ENCODE measurements at regions not wholly inside any gene's neighbourhood (a gene's known extent, or its start where the extent isn't known, plus 50 kb on each side); places are given as distances from the start of the nearest gene placed in this dataset.

DNA sequence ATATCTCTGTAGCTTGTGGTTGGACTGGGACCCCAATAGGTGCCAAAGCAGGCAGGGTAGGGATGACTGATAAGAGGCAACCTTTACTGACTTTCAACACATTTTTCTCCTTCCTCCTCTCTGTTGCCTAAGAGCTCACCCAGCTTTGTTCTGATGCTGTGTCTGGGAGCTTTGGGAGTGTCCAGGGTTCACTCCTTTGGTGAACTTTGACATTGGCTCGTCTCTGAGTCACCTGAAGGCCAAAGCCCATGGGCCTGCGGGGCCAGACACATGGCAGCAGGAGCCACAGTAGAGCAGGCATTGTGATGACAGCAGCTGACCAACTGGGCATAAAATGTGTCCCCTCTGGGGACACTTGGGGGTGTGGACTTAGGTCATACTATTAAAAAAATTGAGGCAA is 99.5 kb upstream of the ZNF644 start:
- Histone ChIP-seq H3K4me3 (ENCODE audit: low read depth, low read length) (no peak overlapping the region), H3K36me3 (no peaks in the 10 kb centered on the region), H3K9me3 (no peaks in the 10 kb centered on the region), H3K4me1 (no peaks in the 10 kb centered on the region), H3K27me3 (no peaks in the 10 kb centered on the region)
- no peak for DNase-seq
- TF ChIP-seq, protein P1, sequence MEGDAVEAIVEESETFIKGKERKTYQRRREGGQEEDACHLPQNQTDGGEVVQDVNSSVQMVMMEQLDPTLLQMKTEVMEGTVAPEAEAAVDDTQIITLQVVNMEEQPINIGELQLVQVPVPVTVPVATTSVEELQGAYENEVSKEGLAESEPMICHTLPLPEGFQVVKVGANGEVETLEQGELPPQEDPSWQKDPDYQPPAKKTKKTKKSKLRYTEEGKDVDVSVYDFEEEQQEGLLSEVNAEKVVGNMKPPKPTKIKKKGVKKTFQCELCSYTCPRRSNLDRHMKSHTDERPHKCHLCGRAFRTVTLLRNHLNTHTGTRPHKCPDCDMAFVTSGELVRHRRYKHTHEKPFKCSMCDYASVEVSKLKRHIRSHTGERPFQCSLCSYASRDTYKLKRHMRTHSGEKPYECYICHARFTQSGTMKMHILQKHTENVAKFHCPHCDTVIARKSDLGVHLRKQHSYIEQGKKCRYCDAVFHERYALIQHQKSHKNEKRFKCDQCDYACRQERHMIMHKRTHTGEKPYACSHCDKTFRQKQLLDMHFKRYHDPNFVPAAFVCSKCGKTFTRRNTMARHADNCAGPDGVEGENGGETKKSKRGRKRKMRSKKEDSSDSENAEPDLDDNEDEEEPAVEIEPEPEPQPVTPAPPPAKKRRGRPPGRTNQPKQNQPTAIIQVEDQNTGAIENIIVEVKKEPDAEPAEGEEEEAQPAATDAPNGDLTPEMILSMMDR (IDR thresholded peaks at IDR 0.05; ENCODE audit: low read depth, low read length): no peak

DNA sequence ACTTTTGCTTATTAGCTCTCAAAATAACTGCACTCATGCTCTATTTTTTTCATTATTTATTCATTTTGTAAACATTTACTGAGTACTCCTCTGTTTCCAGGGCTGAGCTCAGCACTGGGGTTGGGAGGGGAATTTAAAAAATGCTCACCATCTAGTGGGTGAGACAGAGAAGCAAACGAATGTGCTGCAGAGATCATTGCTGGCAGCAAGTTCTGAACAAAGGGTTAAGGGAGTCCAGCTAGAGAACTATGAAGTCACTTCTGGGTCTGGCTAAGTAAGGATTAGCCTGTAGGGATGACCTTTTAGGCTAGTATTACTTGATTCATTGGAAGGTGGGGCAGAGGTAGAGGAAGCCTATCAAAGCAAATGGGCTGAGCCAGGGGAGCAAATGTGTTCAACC is 99.1 kb upstream of the ZNF644 start:
- Histone ChIP-seq H3K9me3 (no peaks in the 10 kb centered on the region), H3K36me3 (no peaks in the 10 kb centered on the region), H3K4me1 (no peaks in the 10 kb centered on the region), H3K4me3 (ENCODE audit: low read depth, low read length) (no peak overlapping the region), H3K27me3 (no peaks in the 10 kb centered on the region)
- TF ChIP-seq, protein P1 (IDR thresholded peaks at IDR 0.05; ENCODE audit: low read depth, low read length): no peak
- DNase-seq: no peak

DNA sequence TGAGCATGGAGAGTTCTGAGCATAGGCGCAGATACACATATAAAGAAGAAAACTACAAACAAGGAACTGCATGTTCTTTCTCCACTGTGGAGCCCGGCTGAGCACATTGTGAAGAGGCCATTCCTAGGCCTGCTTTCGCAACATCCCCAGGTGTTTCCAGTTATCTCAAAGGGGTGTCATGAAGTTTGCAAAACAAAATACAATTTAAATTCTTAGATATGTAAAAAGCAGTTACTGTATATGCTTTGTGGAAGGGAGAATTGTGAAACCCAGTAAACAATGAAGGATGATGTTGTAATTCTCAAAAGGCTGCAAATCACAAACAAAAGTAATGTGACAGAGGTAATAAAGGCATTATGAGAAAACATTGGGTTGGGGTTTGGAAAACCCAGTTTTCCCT is 98.6 kb upstream of the ZNF644 start:
- no peaks in the 10 kb centered on the region for H3K9me3 ChIP-seq
- DNase-seq: no peak
- TF ChIP-seq, protein P1 (IDR thresholded peaks at IDR 0.05; ENCODE audit: low read depth, low read length): no peak
- no peaks in the 10 kb centered on the region for H3K27me3 ChIP-seq
- no peaks in the 10 kb centered on the region for H3K36me3 ChIP-seq
- H3K4me3 ChIP-seq (ENCODE audit: low read depth, low read length): no peak overlapping the region
- H3K4me1 ChIP-seq: no peaks in the 10 kb centered on the region

DNA sequence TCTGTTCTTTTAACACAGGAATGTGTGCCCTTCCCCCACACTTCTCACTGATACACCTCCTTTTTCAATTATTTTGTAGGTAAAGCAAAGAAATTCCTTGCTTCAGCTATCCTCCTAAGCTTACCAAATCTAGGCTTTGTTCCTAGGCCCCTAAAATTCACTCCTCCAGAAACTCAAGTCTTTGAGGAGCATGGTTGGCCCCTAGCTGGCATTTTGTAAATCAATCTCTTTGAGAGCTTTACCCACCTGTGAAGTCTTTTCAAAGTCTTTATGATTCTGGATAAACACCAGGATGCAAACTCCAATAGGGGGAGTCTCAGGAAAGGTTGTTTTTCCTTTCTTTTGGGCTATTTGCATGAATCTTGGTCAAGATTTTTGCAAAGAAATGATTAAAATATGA is 82.9 kb upstream of the ZNF644 start:
- no peaks in the 10 kb centered on the region for H3K9me3 ChIP-seq
- H3K4me3 ChIP-seq (ENCODE audit: low read depth, low read length): no peak overlapping the region
- no peak for DNase-seq
- TF ChIP-seq, protein P1 (IDR thresholded peaks at IDR 0.05; ENCODE audit: low read depth, low read length): no peak
- no peaks in the 10 kb centered on the region for H3K36me3 ChIP-seq
- H3K4me1 ChIP-seq: no peaks in the 10 kb centered on the region
- H3K27me3 ChIP-seq: no peaks in the 10 kb centered on the region

DNA sequence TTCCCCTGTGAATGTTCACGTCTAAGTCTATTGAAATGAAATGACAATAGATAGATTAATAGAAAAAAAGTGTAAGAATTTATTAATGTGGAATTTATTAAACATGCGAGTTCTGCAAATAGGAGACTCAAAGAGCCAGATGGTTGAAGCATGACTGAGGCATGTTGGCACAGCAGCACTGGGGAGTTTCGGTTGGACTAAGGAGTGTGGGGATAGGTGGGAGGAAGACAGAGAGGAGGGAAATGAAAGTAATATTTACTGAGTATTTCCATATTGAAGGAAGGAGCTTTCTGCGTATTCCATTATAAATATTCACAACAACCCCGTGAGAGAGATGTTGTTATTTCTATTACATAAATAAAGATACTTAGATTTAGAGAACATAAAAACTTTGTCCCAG is 79.5 kb upstream of the ZNF644 start:
- H3K36me3 ChIP-seq: no peaks in the 10 kb centered on the region
- H3K4me1 ChIP-seq: no peaks in the 10 kb centered on the region
- H3K27me3 ChIP-seq: no peaks in the 10 kb centered on the region
- no peak for DNase-seq
- TF ChIP-seq, protein P1 (IDR thresholded peaks at IDR 0.05; ENCODE audit: low read depth, low read length): no peak
- H3K4me3 ChIP-seq (ENCODE audit: low read depth, low read length): no peak overlapping the region
- H3K9me3 ChIP-seq: no peaks in the 10 kb centered on the region

DNA sequence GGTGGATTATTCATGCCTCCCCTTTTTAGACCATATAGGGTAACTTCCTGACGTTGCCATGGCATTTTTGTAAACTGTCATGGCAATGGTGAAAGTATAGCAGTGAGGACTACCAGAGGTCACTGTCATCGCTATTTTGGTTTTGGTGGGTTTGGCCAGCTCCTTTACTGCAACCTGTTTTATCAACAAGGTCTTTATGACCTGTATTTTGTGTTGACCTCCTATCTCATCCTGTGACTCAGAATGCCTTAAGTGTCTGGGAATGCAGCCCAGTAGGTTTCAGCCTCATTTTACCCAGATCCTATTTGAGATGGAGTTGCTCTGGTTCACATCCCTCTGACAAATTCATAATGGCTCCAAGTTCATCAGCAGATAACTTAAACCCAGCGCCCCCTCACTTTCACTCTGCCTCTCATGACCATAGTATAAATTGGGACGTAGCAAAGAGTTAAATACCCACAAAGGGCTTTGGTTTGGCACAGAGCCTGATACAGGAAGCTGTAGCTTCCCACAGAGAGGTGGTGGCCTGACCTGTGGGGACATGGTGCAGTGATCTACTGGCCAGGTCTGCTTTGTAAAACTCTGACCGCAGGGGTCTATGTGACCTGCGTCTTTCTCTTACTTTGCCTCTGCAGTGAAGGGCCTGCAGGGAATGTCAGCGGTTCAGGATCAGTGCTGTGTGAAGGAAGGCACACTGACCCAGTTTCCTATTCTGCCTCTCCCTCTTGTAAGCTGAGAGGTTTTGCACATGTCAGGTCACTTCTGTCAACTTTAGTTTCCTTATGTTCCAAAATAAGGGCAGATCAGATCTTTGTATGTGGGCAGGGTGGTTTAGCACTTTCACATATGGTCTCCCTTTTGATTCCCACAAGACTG is 78.1 kb upstream of the ZNF644 start:
- H3K36me3 ChIP-seq: no peaks in the 10 kb centered on the region
- H3K9me3 ChIP-seq: no peaks in the 10 kb centered on the region
- H3K4me3 ChIP-seq (ENCODE audit: low read depth, low read length): no peak overlapping the region
- H3K27me3 ChIP-seq: no peaks in the 10 kb centered on the region
- TF ChIP-seq, protein P1 (IDR thresholded peaks at IDR 0.05; ENCODE audit: low read depth, low read length): no peak
- DNase-seq: no peak
- H3K4me1 ChIP-seq: no peaks in the 10 kb centered on the region
